OCI-LY3 (cell line): ENCODE measurements at regions not wholly inside any gene's neighbourhood (a gene's known extent, or its start where the extent isn't known, plus 50 kb on each side); places are given as distances from the start of the nearest gene placed in this dataset.

Source experiments
- H2AFZ ChIP-seq: fragments of 200-600, 300-600 bp; shearing (Covaris generic); 2 replicates; pipeline ENCODE4 v1.6.0; 2014; ENCODE audit warnings: antibody characterized with exemption, low read depth, low read length
- H3K27ac ChIP-seq: fragments of 200-600, 300-600 bp; sonication (generic); 2 replicates; pipeline ENCODE4 v1.5.1; 2014; ENCODE audit warnings: mild to moderate bottlenecking, low read length, moderate library complexity, mixed read lengths
- H3K27me3 ChIP-seq: fragments of 200-600, 300-600 bp; sonication (generic); 2 replicates; pipeline ENCODE4 v1.6.1; 2014; ENCODE audit warnings: low read depth, low read length, mixed read lengths
- H3K36me3 ChIP-seq: fragments of 200-600, 300-600 bp; sonication (generic); replicated peaks from 2 replicates; pipeline ENCODE3; 2014; ENCODE audit warnings: low read depth, low read length, mixed read lengths
- H3K4me1 ChIP-seq: fragments of 300-600, 200-600 bp; sonication (generic); 2 replicates; pipeline ENCODE4 v1.6.1; 2014; ENCODE audit warnings: low read length, mixed read lengths
- H3K4me2 ChIP-seq: fragments of 200-600, 300-600 bp; sonication (generic); 2 replicates; pipeline ENCODE4 v1.6.1; 2014; ENCODE audit warnings: low read length, mixed read lengths
- H3K4me3 ChIP-seq: fragments of 300-600, 200-600 bp; sonication (generic); 2 replicates; pipeline ENCODE4 v1.5.1; 2014; ENCODE audit warnings: antibody characterized with exemption, mild to moderate bottlenecking, low read length, moderate library complexity
- H3K79me2 ChIP-seq: fragments of 300-600, 200-600 bp; shearing (Covaris generic); 2 replicates; pipeline ENCODE4 v1.6.1; 2014; ENCODE audit warnings: mild to moderate bottlenecking, low read length, mixed read lengths
- H3K9ac ChIP-seq: fragments of 300-600, 200-600 bp; shearing (Covaris generic); 2 replicates; pipeline ENCODE4 v1.6.0; 2014; ENCODE audit warnings: mild to moderate bottlenecking, low read length, moderate library complexity
- H3K9me3 ChIP-seq: fragments of 200-600, 300-600 bp; shearing (Covaris generic); 2 replicates; pipeline ENCODE4 v1.6.1; 2014; ENCODE audit warnings: low read length, mixed read lengths; ENCODE audit not compliant: insufficient read depth
- H4K20me1 ChIP-seq: fragments of 200-600, 300-600 bp; sonication (generic); 2 replicates; pipeline ENCODE4 v1.6.1; 2016; ENCODE audit warnings: low read length, mixed read lengths; ENCODE audit not compliant: insufficient read depth
- CTCF ChIP-seq: fragments of 200-600, 300-600 bp; sonication (generic); IDR thresholded peaks from 2 replicates; pipeline ENCODE4 v1.5.1; 2014; ENCODE audit warnings: antibody characterized with exemption, low read length, low read depth
- EZH2phosphoT487 ChIP-seq: fragments of 200-600 bp; shearing (Covaris generic); IDR thresholded peaks from 2 replicates; pipeline ENCODE4 v1.6.1; 2018; ENCODE audit warnings: antibody characterized with exemption, mixed run types, low read depth

- H2AFZ ChIP-seq: no peak overlapping the region; the same call in 1 of the 2 replicates
- H4K20me1 ChIP-seq: no peaks in the 10 kb centered on the region
- H3K4me2 ChIP-seq: no peak overlapping the region
- TF ChIP-seq CTCF (peak; percentile 81), EZH2phosphoT487 (no peak)
- no peaks in the 10 kb centered on the region for H3K4me1 ChIP-seq
- no peaks in the 10 kb centered on the region for H3K9me3 ChIP-seq
- no peak overlapping the region for H3K4me3 ChIP-seq
- no peaks in the 10 kb centered on the region for H3K79me2 ChIP-seq
- 0 out of 2 replicates have a peak, but pooled peaks cover 2% of the 10 kb centered on the region for H3K27me3 ChIP-seq
- no peak overlapping the region for H3K9ac ChIP-seq
- no peak overlapping the region for H3K27ac ChIP-seq
- H3K36me3 ChIP-seq: no peaks in the 10 kb centered on the region
Measured at GRCh38 chr1:13960375-13960987, 260.5 kb downstream of the PRDM2 start.

GRCh38 chr1:13964768-13965167 is 264.8 kb downstream of the PRDM2 start:
- Histone ChIP-seq H3K9ac (no peak overlapping the region), H4K20me1 (no peaks in the 10 kb centered on the region), H2AFZ (no peak overlapping the region), H3K36me3 (no peaks in the 10 kb centered on the region), H3K79me2 (no peaks in the 10 kb centered on the region), H3K27me3 (no peaks in the 10 kb centered on the region), H3K4me2 (no peak overlapping the region), H3K4me1 (no peaks in the 10 kb centered on the region), H3K4me3 (no peak overlapping the region), H3K27ac (no peak overlapping the region), H3K9me3 (no peaks in the 10 kb centered on the region)
- TF ChIP-seq CTCF (no peak), EZH2phosphoT487 (no peak)

GRCh38 chr1:13965770-13966398 is 265.9 kb downstream of the PRDM2 start:
- no peak overlapping the region for H3K4me3 ChIP-seq
- TF ChIP-seq EZH2phosphoT487 (no peak), CTCF (peak; percentile 19; the same call in 1 of the 2 replicates)
- H3K9me3 ChIP-seq: no peaks in the 10 kb centered on the region
- H3K27ac ChIP-seq: no peak overlapping the region
- no peaks in the 10 kb centered on the region for H3K27me3 ChIP-seq
- no peak overlapping the region for H3K9ac ChIP-seq
- no peaks in the 10 kb centered on the region for H3K36me3 ChIP-seq
- no peaks in the 10 kb centered on the region for H3K4me1 ChIP-seq
- no peaks in the 10 kb centered on the region for H3K79me2 ChIP-seq
- H4K20me1 ChIP-seq: no peaks in the 10 kb centered on the region
- H2AFZ ChIP-seq: no peak overlapping the region
- H3K4me2 ChIP-seq: no peak overlapping the region

- Histone ChIP-seq H3K4me3 (no peak overlapping the region), H3K36me3 (no peaks in the 10 kb centered on the region), H3K27ac (no peak overlapping the region), H3K9me3 (no peaks in the 10 kb centered on the region), H2AFZ (no peak overlapping the region), H3K4me1 (no peaks in the 10 kb centered on the region), H4K20me1 (no peaks in the 10 kb centered on the region), H3K27me3 (no peaks in the 10 kb centered on the region), H3K79me2 (no peaks in the 10 kb centered on the region), H3K9ac (no peak overlapping the region), H3K4me2 (no peak overlapping the region)
- TF ChIP-seq CTCF: no peak
- TF ChIP-seq EZH2phosphoT487: no peak
Measured at GRCh38 chr1:13967707-13968106, 267.7 kb downstream of the PRDM2 start.
